Fibroblast of skin of right quadriceps (primary cell): ENCODE measurements at regions not wholly inside any gene's neighbourhood (a gene's known extent, or its start where the extent isn't known, plus 50 kb on each side); places are given as distances from the start of the nearest gene placed in this dataset.
A peak's percentile ranks its signal among the peaks of the same experiment; 100 is the strongest.

Source experiments
- DNase-seq: peaks from one replicate; pipeline ENCODE4 v3.0.0-alpha.2; 2013

DNA sequence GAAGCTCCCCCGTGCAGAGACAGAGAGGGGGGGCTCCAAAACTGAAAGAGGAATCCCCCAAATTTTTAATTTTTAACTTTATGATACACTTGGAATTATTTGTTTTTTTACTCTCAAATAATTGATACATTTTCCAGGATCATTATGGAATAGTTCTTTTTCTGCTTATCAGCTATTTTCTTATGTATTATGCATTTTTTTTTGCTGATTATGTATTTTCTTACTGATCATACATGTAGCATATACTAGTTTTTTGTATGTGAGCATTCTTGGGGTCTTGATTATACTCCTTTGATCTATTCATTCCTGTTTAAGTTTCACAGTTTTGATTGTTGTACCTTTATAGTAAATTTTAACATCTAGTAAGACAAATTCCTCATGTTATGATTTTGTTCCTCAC, 55.5 kb upstream of the LDHB start:
- no peak for DNase-seq

DNA sequence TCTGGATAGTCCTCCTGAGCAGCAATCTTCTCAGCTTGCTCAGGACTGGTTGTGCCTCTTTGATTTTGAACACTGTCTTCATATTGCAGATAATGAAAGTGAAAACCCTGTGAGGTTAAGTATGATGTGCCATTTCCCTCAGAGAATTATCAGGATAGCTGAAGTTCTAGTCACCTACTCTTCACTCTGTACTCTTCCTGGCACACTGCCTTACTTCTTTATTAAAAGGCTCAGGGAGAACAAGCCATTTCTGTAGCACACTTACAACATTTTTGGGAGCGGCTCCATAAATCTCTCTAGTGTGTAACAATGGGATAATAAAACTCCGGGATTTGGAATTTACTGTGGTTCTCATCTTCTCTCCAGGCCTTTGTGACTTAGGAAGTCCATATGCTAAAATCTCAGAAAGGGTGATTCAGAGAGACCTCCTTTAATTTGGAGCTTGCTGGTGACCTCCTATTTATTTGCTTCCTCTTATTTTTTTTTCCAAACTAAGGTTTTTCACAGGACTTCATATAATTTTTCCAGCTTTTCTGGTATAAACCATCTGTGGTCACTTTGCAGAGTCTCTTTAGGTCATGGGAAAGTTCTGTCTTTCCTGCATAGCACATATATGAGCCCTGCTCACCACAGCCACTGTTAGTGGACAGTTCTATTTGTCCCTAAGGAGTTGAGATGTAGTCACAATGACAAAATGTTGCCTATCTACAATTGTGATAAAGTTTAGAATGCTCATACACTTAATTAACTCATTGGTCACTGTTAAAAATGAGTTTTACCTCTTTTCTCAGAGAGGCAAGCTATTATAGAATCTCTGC, 53.5 kb upstream of the LDHB start:
- DNase-seq, result peak; percentile 56
